ENCODE measurements at regions not wholly inside any gene's neighbourhood (a gene's known extent, or its start where the extent isn't known, plus 50 kb on each side); places are given as distances from the start of the nearest gene placed in this dataset.

DNA sequence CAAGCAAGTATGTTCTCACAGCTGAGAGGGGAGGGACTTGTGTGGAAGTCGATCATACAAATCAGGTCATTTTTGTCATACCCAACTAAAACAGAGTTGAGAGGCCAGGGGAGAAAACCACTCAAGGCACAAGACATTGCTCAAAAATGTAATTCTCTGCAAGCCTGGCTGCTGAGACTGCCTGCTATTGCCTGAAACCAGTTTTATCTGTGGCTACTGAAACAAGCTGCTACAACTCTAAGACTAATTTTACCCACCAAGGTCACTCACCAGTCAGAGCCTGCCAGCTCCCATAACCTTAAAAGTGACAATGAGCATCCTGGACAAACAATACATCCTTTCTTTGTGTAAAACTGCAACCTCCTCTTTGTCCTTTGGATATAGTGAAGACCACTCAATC is 54.1 kb upstream of the CST7 start:
- POLR2A ChIA-PET: no interaction called here
- no peak overlapping the region for H3K27ac ChIP-seq (ENCODE audit: extremely low read depth, low read depth, low read length)
- CTCF ChIA-PET: no interaction called here
- no peaks in the 10 kb centered on the region for H3K36me3 ChIP-seq (ENCODE audit: control insufficient read depth in 2 of 2, insufficient read depth in 1 of 2, low read length in 2 of 2)
- no peak for TF ChIP-seq ZEB2 (tag by site-specific recombination; IDR thresholded peaks at IDR 0.05)
- TF ChIP-seq IKZF3 (tag by site-specific recombination; IDR thresholded peaks at IDR 0.05): no peak
- no peak for TF ChIP-seq ZNF324 (tag by site-specific recombination; IDR thresholded peaks at IDR 0.05)
- TF ChIP-seq, protein P1, sequence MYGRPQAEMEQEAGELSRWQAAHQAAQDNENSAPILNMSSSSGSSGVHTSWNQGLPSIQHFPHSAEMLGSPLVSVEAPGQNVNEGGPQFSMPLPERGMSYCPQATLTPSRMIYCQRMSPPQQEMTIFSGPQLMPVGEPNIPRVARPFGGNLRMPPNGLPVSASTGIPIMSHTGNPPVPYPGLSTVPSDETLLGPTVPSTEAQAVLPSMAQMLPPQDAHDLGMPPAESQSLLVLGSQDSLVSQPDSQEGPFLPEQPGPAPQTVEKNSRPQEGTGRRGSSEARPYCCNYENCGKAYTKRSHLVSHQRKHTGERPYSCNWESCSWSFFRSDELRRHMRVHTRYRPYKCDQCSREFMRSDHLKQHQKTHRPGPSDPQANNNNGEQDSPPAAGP (tag by site-specific recombination; IDR thresholded peaks at IDR 0.05): no peak
- no peak for TF ChIP-seq ZNF24 (tag by site-specific recombination; IDR thresholded peaks at IDR 0.05)
- TF ChIP-seq ZNF138 (tag by site-specific recombination; IDR thresholded peaks at IDR 0.05; ENCODE audit: borderline replicate concordance): no peak
- no peak for TF ChIP-seq ZNF664 (tag by site-specific recombination; IDR thresholded peaks at IDR 0.05)
- TF ChIP-seq EGR2 (tag by site-specific recombination; IDR thresholded peaks at IDR 0.05; ENCODE audit: low read depth): no peak
- H3K9me3 ChIP-seq (ENCODE audit: control insufficient read depth, insufficient read depth, low read depth, low read length): no peaks in the 10 kb centered on the region
- H3K4me3 ChIP-seq (ENCODE audit: low read depth, low read length): no peak overlapping the region
- H3K4me1 ChIP-seq (ENCODE audit: control insufficient read depth, insufficient read depth, low read length): no peaks in the 10 kb centered on the region

DNA sequence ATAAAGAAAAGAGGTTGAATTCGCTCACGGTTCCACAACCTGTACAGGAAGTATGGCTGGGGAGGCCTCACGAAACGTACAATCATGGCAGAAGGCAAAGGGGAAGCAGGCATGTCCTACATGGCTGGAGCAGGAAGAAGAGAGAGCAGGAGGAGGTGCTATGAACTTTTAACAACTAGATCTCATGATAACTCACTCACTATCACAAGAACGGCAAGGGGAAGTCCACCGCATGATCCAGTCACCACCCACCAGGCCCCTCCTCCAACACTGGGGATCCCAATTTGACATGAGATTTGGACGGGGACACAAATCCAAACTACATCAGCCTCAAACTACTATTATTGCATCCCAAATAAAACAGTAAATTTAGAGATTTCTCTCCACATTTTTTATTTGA is 53.6 kb upstream of the CST7 start:
- CTCF ChIA-PET: no interaction called here

DNA sequence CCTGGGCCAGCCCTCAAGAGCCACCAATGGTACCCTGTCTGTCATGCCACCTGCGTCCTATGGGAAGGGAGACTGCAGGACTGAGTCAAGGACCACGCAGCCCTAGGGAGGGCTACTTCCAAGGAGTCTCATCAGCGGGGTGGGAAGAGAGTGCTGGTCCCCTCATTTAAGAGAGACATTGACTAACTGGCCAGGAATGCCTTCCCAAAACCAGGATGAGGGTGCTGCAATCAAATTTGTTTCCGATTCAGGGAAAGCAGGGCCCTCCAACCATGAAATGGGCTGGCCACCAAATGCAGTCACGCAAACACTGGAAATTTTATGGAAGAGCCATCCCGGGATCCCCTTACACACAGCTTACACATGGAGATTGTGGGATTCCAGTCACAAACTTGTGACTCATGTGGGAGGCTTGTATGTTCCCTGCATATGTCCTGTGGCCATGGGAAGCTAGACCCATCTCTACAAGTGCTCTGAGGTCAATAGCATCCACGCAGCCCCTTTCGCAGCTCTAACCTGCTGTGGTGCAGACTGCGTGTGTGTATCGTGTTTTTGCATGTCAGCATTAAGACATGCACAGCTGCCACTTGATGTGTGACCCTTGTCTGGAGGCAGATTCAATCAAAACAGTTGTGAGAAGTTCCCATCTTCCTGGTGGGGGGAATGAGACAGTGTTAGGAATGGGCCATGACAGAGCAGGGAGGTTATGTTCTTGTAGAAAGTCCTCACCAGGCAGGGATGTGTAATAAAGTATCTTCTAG is 53.0 kb upstream of the CST7 start:
- no peak for TF ChIP-seq ZNF629 (tag by site-specific recombination; IDR thresholded peaks at IDR 0.05)
- TF ChIP-seq ZNF701 (tag by site-specific recombination; IDR thresholded peaks at IDR 0.05): no peak
- TF ChIP-seq BCL11B (tag by site-specific recombination; IDR thresholded peaks at IDR 0.05; ENCODE audit: low read depth): no peak
- no peak for TF ChIP-seq ZNF561 (tag by site-specific recombination; IDR thresholded peaks at IDR 0.05; ENCODE audit: borderline replicate concordance)
- no peak for TF ChIP-seq ZNF335 (tag by site-specific recombination; conservative IDR thresholded peaks at IDR 0.05)

More for the DNA sequence above, 53.6 kb upstream of the CST7 start:
- Histone ChIP-seq H3K4me3 (ENCODE audit: low read depth, low read length) (no peak overlapping the region), H3K4me1 (ENCODE audit: control insufficient read depth, insufficient read depth, low read length) (no peaks in the 10 kb centered on the region), H3K9me3 (ENCODE audit: control insufficient read depth, insufficient read depth, low read depth, low read length) (no peaks in the 10 kb centered on the region), H3K27ac (ENCODE audit: extremely low read depth, low read depth, low read length) (no peak overlapping the region), H3K36me3 (ENCODE audit: control insufficient read depth in 2 of 2, insufficient read depth in 1 of 2, low read length in 2 of 2) (no peaks in the 10 kb centered on the region)
- TF ChIP-seq, protein P2, sequence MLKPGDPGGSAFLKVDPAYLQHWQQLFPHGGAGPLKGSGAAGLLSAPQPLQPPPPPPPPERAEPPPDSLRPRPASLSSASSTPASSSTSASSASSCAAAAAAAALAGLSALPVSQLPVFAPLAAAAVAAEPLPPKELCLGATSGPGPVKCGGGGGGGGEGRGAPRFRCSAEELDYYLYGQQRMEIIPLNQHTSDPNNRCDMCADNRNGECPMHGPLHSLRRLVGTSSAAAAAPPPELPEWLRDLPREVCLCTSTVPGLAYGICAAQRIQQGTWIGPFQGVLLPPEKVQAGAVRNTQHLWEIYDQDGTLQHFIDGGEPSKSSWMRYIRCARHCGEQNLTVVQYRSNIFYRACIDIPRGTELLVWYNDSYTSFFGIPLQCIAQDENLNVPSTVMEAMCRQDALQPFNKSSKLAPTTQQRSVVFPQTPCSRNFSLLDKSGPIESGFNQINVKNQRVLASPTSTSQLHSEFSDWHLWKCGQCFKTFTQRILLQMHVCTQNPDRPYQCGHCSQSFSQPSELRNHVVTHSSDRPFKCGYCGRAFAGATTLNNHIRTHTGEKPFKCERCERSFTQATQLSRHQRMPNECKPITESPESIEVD (tag by site-specific recombination; IDR thresholded peaks at IDR 0.05): no peak
- TF ChIP-seq SP7 (tag by site-specific recombination; IDR thresholded peaks at IDR 0.05) (no peak), HOXA7 (CRISPR knock-in tag; IDR thresholded peaks at IDR 0.05; ENCODE audit: borderline replicate concordance) (no peak), ZFP37 (tag by site-specific recombination; IDR thresholded peaks at IDR 0.05) (no peak), ZNF701 (tag by site-specific recombination; IDR thresholded peaks at IDR 0.05) (no peak), ZNF416 (tag by site-specific recombination; IDR thresholded peaks at IDR 0.05) (no peak), WT1 (tag by site-specific recombination; IDR thresholded peaks at IDR 0.05) (no peak), ZNF791 (tag by site-specific recombination; IDR thresholded peaks at IDR 0.05) (no peak), MEIS1 (CRISPR knock-in tag; IDR thresholded peaks at IDR 0.05; ENCODE audit: borderline replicate concordance) (no peak), ZNF561 (tag by site-specific recombination; IDR thresholded peaks at IDR 0.05; ENCODE audit: borderline replicate concordance) (no peak), RBAK (tag by site-specific recombination; IDR thresholded peaks at IDR 0.05) (no peak), ZNF16 (tag by site-specific recombination; IDR thresholded peaks at IDR 0.05; ENCODE audit: low read depth) (no peak)
- TF ChIP-seq, protein P3, sequence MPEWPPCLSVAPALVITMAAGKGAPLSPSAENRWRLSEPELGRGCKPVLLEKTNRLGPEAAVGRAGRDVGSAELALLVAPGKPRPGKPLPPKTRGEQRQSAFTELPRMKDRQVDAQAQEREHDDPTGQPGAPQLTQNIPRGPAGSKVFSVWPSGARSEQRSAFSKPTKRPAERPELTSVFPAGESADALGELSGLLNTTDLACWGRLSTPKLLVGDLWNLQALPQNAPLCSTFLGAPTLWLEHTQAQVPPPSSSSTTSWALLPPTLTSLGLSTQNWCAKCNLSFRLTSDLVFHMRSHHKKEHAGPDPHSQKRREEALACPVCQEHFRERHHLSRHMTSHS (tag by site-specific recombination; IDR thresholded peaks at IDR 0.05): no peak
- POLR2A ChIA-PET: no interaction called here

More for the DNA sequence above, 53.0 kb upstream of the CST7 start:
- no peaks in the 10 kb centered on the region for H3K9me3 ChIP-seq (ENCODE audit: control insufficient read depth, insufficient read depth, low read depth, low read length)
- H3K4me1 ChIP-seq (ENCODE audit: control insufficient read depth, insufficient read depth, low read length): no peaks in the 10 kb centered on the region
- no peaks in the 10 kb centered on the region for H3K36me3 ChIP-seq (ENCODE audit: control insufficient read depth in 2 of 2, insufficient read depth in 1 of 2, low read length in 2 of 2)
- ChIA-PET CTCF (no interaction called here), POLR2A (no interaction called here)
- H3K4me3 ChIP-seq (ENCODE audit: low read depth, low read length): no peak overlapping the region
- no peak overlapping the region for H3K27ac ChIP-seq (ENCODE audit: extremely low read depth, low read depth, low read length)
